Tibial nerve (tissue), 4 donors: ENCODE measurements at regions not wholly inside any gene's neighbourhood (a gene's known extent, or its start where the extent isn't known, plus 50 kb on each side); places are given as distances from the start of the nearest gene placed in this dataset.

Experiments
- DNase-seq, 2 donors: peaks; one replicate each; pipeline ENCODE4 v3.0.0-alpha.2; 2019; ENCODE audit warnings: low spot score in 2 of 2
- H3K27ac ChIP-seq, 4 donors: fragments of 200-600 bp; sonication (generic) in 3 of 4; one replicate each; pipeline ENCODE4 v1.5.1; 2017 to 2019; ENCODE audit warnings: mild to moderate bottlenecking in 1 of 4
- H3K27me3 ChIP-seq, 2 donors: fragments of 200-600 bp; sonication (generic) in 1 of 2; one replicate each; pipeline versions ENCODE4 v1.5.1 to v1.6.0; 2017 to 2019
- H3K36me3 ChIP-seq, 3 donors: fragments of 200-600 bp; sonication (generic); one replicate each; pipeline ENCODE4 v1.5.1; 2018 to 2019
- H3K4me1 ChIP-seq, 4 donors: fragments of 200-600 bp; sonication (generic) in 3 of 4; one replicate each; pipeline ENCODE4 v1.5.1; 2017 to 2019
- H3K4me3 ChIP-seq, 4 donors: fragments of 200-600 bp; sonication (generic) in 3 of 4; one replicate each; pipeline ENCODE4 v1.5.1; 2017 to 2019; ENCODE audit warnings: mild to moderate bottlenecking in 1 of 4, moderate library complexity in 1 of 4
- H3K9me3 ChIP-seq, 4 donors: fragments of 200-600 bp; sonication (generic) in 3 of 4; one replicate each; pipeline ENCODE4 v1.5.1; 2017 to 2019
- EP300 ChIP-seq, 2 donors: sonication (generic); formaldehyde crosslinking; IDR thresholded peaks; one replicate each; pipeline ENCODE4 v1.6.1; 2017; ENCODE audit warnings: antibody characterized with exemption in 2 of 2, mild to moderate bottlenecking in 1 of 2
- POLR2A ChIP-seq, 2 donors: fragments of 450-650 bp; IDR thresholded peaks; one replicate each; pipeline ENCODE4 v1.6.1; 2017; ENCODE audit warnings: antibody characterized with exemption in 2 of 2, mild to moderate bottlenecking in 2 of 2, moderate library complexity in 2 of 2
- WGBS, 2 donors: methylation state at CpG; one replicate each; pipeline ENCODE4 v1.1.5; 2018; 5-methylcytosine and 5-hydroxymethylcytosine counted together
- TF ChIP-seq, protein P1 (sequence below), 5 experiments: fragments of 200-600 bp in 3 of 5; fragments of 450-650 bp in 2 of 5; sonication (generic) in 3 of 5; IDR thresholded peaks; one replicate each; pipeline ENCODE4 v1.5.1; 2016 to 2019; ENCODE audit warnings: antibody characterized with exemption in 5 of 5, mild to moderate bottlenecking in 3 of 5, moderate library complexity in 2 of 5

DNA sequence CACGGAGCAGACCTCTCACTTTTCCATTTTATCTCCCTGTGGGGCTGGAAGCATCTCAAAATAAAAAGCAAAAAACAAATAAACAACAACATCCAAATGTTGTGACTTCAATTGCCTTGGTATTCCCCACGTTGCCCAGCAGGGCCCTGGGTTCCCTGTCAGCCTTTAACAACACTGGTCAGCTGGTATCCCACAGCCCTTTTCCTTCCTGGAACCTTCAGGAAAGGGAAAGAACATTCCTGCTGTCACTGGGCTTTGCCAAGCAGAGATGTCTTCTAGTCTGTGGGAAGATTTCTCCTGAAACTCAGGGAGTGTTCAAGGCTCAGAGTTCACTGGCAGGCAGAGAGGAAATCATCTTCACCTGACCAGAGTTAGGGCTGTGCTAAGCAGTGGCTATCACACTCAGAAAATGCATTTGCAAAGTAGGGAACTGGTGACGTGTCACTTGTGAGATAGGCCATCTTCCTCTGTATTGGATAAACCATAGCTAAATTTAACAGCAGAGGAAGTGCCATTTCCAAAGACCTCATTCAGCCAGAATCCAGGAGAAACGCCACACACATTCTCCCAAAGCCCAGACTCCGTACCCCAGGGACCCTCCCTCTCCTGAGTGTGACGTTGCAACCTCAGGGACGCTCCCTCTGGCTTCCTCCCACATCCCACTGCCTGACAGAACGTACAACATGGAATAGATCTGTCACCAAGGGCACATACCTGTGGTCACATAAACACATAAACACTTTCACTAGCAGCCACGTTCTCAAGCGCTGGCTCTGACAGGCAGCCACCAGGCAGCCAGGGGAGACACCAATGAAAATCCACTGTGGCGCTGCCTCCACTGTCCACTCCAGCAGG lies 274.0 kb upstream of the DAPK1 start:
- Histone ChIP-seq H3K27ac (no peak overlapping the region), H3K27me3 (no peaks in the 10 kb centered on the region), H3K9me3 (no peaks in the 10 kb centered on the region), H3K4me1 (no peaks in the 10 kb centered on the region), H3K4me3 (no peak overlapping the region), H3K36me3 (no peaks in the 10 kb centered on the region)
- TF ChIP-seq POLR2A (IDR thresholded peaks at IDR 0.05) (no peak), EP300 (IDR thresholded peaks at IDR 0.05) (no peak)
- TF ChIP-seq, protein P1, sequence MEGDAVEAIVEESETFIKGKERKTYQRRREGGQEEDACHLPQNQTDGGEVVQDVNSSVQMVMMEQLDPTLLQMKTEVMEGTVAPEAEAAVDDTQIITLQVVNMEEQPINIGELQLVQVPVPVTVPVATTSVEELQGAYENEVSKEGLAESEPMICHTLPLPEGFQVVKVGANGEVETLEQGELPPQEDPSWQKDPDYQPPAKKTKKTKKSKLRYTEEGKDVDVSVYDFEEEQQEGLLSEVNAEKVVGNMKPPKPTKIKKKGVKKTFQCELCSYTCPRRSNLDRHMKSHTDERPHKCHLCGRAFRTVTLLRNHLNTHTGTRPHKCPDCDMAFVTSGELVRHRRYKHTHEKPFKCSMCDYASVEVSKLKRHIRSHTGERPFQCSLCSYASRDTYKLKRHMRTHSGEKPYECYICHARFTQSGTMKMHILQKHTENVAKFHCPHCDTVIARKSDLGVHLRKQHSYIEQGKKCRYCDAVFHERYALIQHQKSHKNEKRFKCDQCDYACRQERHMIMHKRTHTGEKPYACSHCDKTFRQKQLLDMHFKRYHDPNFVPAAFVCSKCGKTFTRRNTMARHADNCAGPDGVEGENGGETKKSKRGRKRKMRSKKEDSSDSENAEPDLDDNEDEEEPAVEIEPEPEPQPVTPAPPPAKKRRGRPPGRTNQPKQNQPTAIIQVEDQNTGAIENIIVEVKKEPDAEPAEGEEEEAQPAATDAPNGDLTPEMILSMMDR (IDR thresholded peaks at IDR 0.05): no peak
- WGBS, 2 donors: 77 to 79% methylated on average over 10 to 11 of the region's 11 CpGs
- no peak for DNase-seq

DNA sequence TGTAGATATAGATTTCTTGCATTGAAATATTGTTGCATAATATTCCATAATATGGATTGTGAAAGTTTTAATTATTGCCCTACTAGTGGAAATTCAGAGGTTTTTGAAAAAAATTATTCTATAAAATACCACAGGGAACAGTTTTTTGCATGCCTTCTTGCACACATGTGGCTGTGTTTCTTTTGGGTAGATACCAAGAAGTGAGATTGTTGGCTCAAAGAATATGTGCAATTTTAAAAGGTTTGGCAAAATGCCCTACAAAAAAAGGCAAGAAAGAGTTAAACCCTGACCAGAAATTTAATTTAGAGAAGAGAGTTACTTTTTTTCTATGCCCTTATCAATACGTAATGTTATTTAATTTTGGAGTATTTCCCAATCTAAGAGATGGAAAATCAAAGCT lies 270.8 kb upstream of the DAPK1 start:
- H3K4me1 ChIP-seq: no peaks in the 10 kb centered on the region
- TF ChIP-seq, protein P1 (IDR thresholded peaks at IDR 0.05): no peak
- TF ChIP-seq EP300 (IDR thresholded peaks at IDR 0.05): no peak
- no peak for TF ChIP-seq POLR2A (IDR thresholded peaks at IDR 0.05)
- H3K27ac ChIP-seq: no peak overlapping the region
- no peaks in the 10 kb centered on the region for H3K27me3 ChIP-seq
- no peaks in the 10 kb centered on the region for H3K36me3 ChIP-seq
- H3K9me3 ChIP-seq: no peaks in the 10 kb centered on the region
- no peak overlapping the region for H3K4me3 ChIP-seq
- 67 to 71% methylated on average over 1 of the region's 1 CpG for WGBS, 2 donors
- DNase-seq: no peak

DNA sequence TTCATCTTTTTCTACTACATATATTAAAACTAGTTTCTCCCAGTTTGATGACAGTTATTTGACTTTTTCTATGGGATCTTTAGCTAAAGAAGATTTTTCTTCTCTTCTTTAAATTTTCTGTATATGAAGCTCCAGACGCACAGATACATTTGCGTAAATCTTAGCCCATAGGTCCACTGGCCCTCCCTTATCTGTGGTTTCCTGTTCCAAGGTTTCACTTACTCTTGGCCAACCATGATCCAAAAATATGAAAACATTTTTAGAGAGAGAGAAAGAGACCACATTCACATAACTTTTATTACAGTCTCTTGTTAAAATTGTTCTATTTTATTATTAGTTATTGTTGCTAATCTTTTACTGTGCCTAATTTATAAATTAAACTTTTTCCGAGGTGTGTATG lies 270.2 kb upstream of the DAPK1 start:
- Histone ChIP-seq H3K36me3 (no peaks in the 10 kb centered on the region), H3K4me1 (no peaks in the 10 kb centered on the region), H3K9me3 (no peaks in the 10 kb centered on the region), H3K27me3 (no peaks in the 10 kb centered on the region), H3K27ac (no peak overlapping the region), H3K4me3 (no peak overlapping the region)
- no peak for TF ChIP-seq EP300 (IDR thresholded peaks at IDR 0.05)
- no peak for TF ChIP-seq POLR2A (IDR thresholded peaks at IDR 0.05)
- TF ChIP-seq, protein P1 (IDR thresholded peaks at IDR 0.05): no peak
- WGBS, 2 donors: 89 to 90% methylated on average over 3 of the region's 3 CpGs
- no peak for DNase-seq

DNA sequence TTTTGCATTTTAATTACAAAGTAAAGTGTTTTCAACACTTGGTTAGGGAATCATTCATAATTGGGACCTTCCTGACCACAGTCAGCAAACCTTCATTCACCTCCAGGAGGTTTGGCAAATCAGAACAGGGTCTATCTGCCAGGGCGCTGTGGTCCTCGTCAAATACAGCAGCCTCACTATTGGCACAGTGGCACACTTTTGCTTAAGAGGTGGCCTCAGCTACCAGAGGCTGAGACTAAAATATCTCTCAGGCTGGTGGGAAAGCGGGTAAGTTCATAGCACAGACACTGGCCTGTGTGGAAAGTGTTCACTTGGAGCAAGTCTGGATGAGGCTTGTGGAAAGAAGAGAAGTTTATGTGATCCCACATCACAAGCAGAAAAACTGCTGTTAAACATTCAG lies 268.6 kb upstream of the DAPK1 start:
- Histone ChIP-seq H3K27me3 (no peaks in the 10 kb centered on the region), H3K9me3 (no peaks in the 10 kb centered on the region), H3K4me3 (no peak overlapping the region), H3K27ac (no peak overlapping the region), H3K4me1 (no peaks in the 10 kb centered on the region), H3K36me3 (no peaks in the 10 kb centered on the region)
- WGBS, 2 donors: 71 to 76% methylated on average over 3 of the region's 3 CpGs
- no peak for DNase-seq
- no peak for TF ChIP-seq POLR2A (IDR thresholded peaks at IDR 0.05)
- no peak for TF ChIP-seq EP300 (IDR thresholded peaks at IDR 0.05)

DNA sequence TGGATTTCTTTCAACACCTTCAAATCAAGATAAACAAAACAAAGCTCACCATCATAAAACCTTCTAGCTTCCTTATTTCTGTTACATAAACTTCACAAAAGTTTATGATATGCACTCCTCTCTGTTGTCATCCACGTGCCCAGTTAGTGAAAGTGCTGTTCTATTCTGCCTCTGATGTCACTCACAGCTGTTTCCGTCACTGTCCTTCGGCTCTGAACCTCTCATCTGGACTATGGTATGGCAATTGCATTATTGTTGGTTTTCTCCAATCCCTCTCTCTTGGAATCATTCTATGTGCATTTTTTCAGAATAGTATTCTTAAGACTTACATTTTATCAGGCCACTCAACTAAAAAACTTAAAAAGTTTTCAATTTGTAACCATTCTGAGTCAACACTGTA lies 264.2 kb upstream of the DAPK1 start:
- WGBS, 2 donors: 87 to 90% methylated on average over 3 of the region's 3 CpGs
- H3K27ac ChIP-seq: no peak overlapping the region
- TF ChIP-seq, protein P1 (IDR thresholded peaks at IDR 0.05): no peak
- TF ChIP-seq POLR2A (IDR thresholded peaks at IDR 0.05): no peak
- no peak for TF ChIP-seq EP300 (IDR thresholded peaks at IDR 0.05)
- H3K27me3 ChIP-seq: no peaks in the 10 kb centered on the region
- no peaks in the 10 kb centered on the region for H3K9me3 ChIP-seq
- peaks cover 0 to 3% (median 0%) of the 10 kb centered on the region in 4 donors for H3K4me1 ChIP-seq
- H3K36me3 ChIP-seq: no peaks in the 10 kb centered on the region
- H3K4me3 ChIP-seq: no peak overlapping the region
- DNase-seq: no peak
